RWPE2 (cell line): ENCODE measurements at regions not wholly inside any gene's neighbourhood (a gene's known extent, or its start where the extent isn't known, plus 50 kb on each side); places are given as distances from the start of the nearest gene placed in this dataset.

Experiments used
- ATAC-seq: fragments of 200-7000 bp; cut with Tn5 transposase; 3 replicates; pipeline ENCODE4 v1.9.1; 2021; ENCODE audit warnings: low read depth
- DNase-seq: peaks from one replicate; pipeline ENCODE4 v3.0.0-alpha.2; 2020; ENCODE audit warnings: low spot score
- H3K27ac ChIP-seq: fragments of 450-650 bp; 2 replicates; pipeline ENCODE4 v1.5.1; 2017; ENCODE audit warnings: mild to moderate bottlenecking; ENCODE audit not compliant: poor library complexity, severe bottlenecking
- H3K27me3 ChIP-seq: fragments of 250-450 bp; sonication (Bioruptor Pico); 2 replicates; pipeline ENCODE4 v1.5.1; 2021; ENCODE audit warnings: mild to moderate bottlenecking, moderate library complexity; ENCODE audit not compliant: insufficient read depth, poor library complexity, severe bottlenecking
- H3K36me3 ChIP-seq: fragments of 250-450 bp; sonication (Bioruptor Pico); 2 replicates; pipeline ENCODE4 v1.5.1; 2020; ENCODE audit warnings: low read depth, mild to moderate bottlenecking, moderate library complexity
- H3K4me1 ChIP-seq: fragments of 250-450 bp; sonication (Bioruptor Pico); 2 replicates; pipeline ENCODE4 v1.5.1; 2021; ENCODE audit warnings: mild to moderate bottlenecking, moderate library complexity; ENCODE audit not compliant: insufficient read depth, poor library complexity, severe bottlenecking
- H3K4me3 ChIP-seq: fragments of 250-450 bp; sonication (Bioruptor Pico); 2 replicates; pipeline ENCODE4 v1.5.1; 2021; ENCODE audit warnings: mild to moderate bottlenecking, moderate library complexity; ENCODE audit not compliant: severe bottlenecking
- H3K9me3 ChIP-seq: fragments of 250-450 bp; sonication (Bioruptor Pico); 2 replicates; pipeline ENCODE4 v1.5.1; 2021; ENCODE audit warnings: mild to moderate bottlenecking, moderate library complexity; ENCODE audit not compliant: severe bottlenecking
- TF ChIP-seq, protein P1 (sequence below): fragments of 450-650 bp; IDR thresholded peaks from one replicate; pipeline ENCODE4 v1.5.1; 2017; ENCODE audit warnings: mild to moderate bottlenecking, moderate library complexity; ENCODE audit not compliant: poor library complexity, severe bottlenecking

DNA sequence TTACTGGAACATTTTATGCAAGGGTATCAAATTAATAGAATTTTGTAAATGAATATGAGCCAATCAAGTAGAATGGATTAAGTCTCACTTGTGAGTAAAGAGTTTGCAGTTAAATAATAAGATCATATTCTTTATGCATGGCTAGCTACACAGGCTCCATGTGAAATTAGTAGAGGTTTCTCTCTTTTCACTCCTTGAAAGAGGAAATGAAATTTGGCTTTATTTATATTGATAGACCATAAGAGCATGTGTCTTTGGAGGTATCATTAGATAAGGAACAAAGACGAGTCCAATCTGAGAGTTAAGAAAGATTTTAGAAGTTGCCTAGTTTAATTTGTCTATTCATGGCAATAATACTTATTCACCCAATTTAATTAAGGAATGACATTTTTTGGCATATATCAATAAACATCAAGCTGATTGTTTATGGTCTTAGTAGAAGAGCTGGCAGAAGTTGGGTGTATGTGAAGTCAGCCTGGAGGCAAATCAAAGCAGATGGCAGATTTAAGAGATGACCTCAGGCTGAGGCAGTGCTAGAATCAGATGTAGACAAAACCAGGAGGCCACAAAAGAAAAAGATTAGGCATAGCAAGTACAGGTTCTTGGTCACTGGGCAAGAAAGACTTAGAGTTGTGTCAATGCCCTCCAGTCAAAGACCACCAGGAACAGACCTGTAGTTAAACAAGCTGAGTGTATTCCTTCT, 406.5 kb upstream of the ARHGEF26 start:
- Histone ChIP-seq H3K4me3 (no peak overlapping the region), H3K36me3 (no peaks in the 10 kb centered on the region), H3K27me3 (no peaks in the 10 kb centered on the region), H3K4me1 (no peaks in the 10 kb centered on the region), H3K27ac (no peak overlapping the region), H3K9me3 (no peaks in the 10 kb centered on the region)
- TF ChIP-seq, protein P1, sequence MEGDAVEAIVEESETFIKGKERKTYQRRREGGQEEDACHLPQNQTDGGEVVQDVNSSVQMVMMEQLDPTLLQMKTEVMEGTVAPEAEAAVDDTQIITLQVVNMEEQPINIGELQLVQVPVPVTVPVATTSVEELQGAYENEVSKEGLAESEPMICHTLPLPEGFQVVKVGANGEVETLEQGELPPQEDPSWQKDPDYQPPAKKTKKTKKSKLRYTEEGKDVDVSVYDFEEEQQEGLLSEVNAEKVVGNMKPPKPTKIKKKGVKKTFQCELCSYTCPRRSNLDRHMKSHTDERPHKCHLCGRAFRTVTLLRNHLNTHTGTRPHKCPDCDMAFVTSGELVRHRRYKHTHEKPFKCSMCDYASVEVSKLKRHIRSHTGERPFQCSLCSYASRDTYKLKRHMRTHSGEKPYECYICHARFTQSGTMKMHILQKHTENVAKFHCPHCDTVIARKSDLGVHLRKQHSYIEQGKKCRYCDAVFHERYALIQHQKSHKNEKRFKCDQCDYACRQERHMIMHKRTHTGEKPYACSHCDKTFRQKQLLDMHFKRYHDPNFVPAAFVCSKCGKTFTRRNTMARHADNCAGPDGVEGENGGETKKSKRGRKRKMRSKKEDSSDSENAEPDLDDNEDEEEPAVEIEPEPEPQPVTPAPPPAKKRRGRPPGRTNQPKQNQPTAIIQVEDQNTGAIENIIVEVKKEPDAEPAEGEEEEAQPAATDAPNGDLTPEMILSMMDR: no peak
- ATAC-seq (no peak), DNase-seq (no peak)

DNA sequence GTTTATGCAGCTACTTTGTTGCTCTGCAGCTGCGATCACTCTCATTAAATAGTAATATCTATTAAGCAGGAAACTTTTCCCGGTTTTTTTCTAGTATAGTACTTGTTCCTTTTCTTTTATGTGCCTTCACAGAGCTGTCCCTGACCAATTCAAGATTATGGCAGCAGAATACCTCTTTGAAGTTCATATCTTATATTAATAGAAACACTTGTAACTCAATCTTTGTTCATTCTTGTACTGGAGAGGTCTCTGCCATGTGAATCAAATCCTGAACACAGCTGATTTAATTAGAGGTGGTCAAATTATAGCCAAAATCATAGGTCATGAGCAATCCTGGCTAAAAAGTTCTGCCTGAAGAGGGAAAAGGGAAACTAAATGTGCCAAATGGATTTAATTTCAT, 399.0 kb upstream of the ARHGEF26 start:
- Histone ChIP-seq H3K4me3 (no peak overlapping the region), H3K9me3 (no peaks in the 10 kb centered on the region), H3K4me1 (no peaks in the 10 kb centered on the region), H3K27me3 (no peaks in the 10 kb centered on the region), H3K27ac (no peak overlapping the region), H3K36me3 (no peaks in the 10 kb centered on the region)
- ATAC-seq (no peak), DNase-seq (no peak)
- TF ChIP-seq, protein P1: no peak

DNA sequence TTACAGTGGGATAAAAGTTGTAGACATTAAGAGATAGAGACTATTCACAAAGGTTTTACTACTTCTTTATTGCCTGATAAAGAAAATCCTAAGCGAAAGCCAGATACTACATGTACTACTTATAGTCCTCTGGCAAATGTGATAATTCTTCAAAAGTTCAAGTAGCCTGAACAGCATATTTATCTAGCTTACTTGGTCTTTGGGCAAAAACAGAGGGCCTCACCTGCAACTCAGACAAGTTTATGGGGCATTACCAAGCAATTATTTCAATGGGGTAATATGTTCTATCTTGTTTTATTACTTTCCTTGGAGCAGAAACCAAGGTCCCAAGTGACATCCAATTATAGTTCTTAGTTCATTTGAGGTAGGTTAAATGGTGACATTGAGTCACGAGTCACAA, 390.1 kb upstream of the ARHGEF26 start:
- TF ChIP-seq, protein P1: no peak
- H3K36me3 ChIP-seq: no peaks in the 10 kb centered on the region
- no peak for DNase-seq
- no peak overlapping the region for H3K4me3 ChIP-seq
- no peaks in the 10 kb centered on the region for H3K27me3 ChIP-seq
- H3K9me3 ChIP-seq: no peaks in the 10 kb centered on the region
- H3K27ac ChIP-seq: no peak overlapping the region
- H3K4me1 ChIP-seq: peaks cover 8% of the 10 kb centered on the region
- no peak for ATAC-seq

DNA sequence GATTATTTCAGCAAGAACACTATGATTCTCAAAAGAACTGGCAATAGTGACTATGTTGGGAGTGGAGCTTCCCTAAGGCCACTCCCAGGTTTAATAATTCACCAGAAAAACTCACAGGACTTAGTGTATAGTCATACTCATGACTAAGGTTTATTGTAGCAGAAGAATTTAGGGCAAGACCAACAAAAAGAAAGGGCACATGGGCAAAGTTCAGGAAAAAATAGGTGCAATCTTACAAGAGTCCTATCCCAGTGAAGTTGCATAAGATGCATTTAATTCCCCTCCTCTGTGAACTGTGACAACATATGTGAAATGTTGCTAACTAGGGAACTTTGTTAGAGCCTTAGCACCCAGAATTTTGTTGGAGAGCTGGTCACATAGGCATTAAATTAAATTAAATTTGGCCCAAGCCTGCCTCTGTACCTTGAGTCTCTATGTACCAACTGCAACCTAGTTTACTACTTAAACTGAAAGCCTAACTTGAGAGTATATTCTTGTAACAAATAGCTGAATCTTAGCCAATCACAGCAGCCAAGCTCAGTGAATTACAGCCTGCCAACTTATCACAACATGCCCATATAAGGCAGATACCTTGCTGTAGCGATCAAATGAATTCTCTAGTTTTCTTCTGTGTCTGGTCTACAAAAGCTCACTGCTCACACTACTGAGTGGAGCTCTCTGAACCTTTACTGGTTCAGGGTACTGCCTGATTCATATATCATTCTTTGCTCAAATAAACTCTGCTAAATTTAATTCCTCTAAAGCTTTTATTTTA, 386.2 kb upstream of the ARHGEF26 start:
- H3K27ac ChIP-seq: peak overlapping the region; percentile 53
- ATAC-seq (peak; percentile 98), DNase-seq (no peak)
- peaks cover 8% of the 10 kb centered on the region for H3K4me1 ChIP-seq
- H3K27me3 ChIP-seq: no peaks in the 10 kb centered on the region
- no peak overlapping the region for H3K4me3 ChIP-seq
- TF ChIP-seq, protein P1: no peak
- H3K36me3 ChIP-seq: no peaks in the 10 kb centered on the region
- no peaks in the 10 kb centered on the region for H3K9me3 ChIP-seq

DNA sequence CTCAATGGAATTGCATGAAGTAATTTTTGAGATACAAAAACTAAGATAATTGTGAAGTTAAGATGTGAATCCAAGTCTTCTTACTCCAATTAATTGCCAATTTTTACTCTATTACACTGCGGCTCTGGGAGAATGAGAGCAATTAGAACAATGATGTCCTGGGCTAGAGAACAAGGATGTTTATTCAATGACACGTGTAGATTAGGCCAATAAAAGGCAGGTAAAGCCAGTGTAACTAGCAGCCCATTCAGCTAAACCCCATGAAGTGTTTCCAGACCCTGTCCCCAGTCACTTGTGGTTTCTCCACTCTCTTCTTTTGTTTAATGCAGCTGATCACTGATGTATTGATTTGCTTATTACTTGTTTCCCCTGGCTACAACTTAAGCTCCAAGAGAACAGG, 381.1 kb upstream of the ARHGEF26 start:
- no peaks in the 10 kb centered on the region for H3K9me3 ChIP-seq
- H3K4me3 ChIP-seq: no peak overlapping the region
- H3K27me3 ChIP-seq: no peaks in the 10 kb centered on the region
- no peak for DNase-seq
- H3K4me1 ChIP-seq: peaks cover 4% of the 10 kb centered on the region
- no peak for ATAC-seq
- no peaks in the 10 kb centered on the region for H3K36me3 ChIP-seq
- TF ChIP-seq, protein P1: no peak
- no peak overlapping the region for H3K27ac ChIP-seq
